Activated CD4-positive, alpha-beta T cell treated with anti-CD3 and anti-CD28 coated beads, Interleukin-2, amount 50 U/mL, for 24 hours (primary cell): ENCODE measurements at regions not wholly inside any gene's neighbourhood (a gene's known extent, or its start where the extent isn't known, plus 50 kb on each side); places are given as distances from the start of the nearest gene placed in this dataset.

Source experiments
- DNase-seq, 2 donors: peaks; one replicate each; pipeline ENCODE4 v3.0.0-alpha.2; 2020; ENCODE audit warnings: low read depth in 1 of 2, low spot score in 1 of 2

DNA sequence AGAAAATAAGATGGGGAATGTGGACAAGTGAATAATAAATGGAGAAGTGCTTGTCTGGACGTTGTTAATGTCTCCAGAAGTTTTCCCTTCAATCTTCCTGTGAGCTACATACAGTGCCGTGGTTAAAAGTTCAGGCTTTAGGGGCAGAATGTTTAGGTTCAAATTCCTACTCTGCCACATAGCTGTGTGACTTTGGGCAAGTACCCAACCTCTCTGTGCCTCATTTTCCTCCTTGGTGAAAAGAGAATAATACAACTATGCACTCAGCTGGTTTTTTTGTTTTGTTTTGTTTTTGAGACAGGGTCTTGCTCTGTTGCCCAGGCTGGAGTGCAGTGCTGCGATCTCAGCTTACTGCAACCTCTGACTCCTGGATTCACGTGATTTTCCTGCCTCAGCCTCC lies 143.5 kb downstream of the CHIC2 start:
- no peak for DNase-seq

DNA sequence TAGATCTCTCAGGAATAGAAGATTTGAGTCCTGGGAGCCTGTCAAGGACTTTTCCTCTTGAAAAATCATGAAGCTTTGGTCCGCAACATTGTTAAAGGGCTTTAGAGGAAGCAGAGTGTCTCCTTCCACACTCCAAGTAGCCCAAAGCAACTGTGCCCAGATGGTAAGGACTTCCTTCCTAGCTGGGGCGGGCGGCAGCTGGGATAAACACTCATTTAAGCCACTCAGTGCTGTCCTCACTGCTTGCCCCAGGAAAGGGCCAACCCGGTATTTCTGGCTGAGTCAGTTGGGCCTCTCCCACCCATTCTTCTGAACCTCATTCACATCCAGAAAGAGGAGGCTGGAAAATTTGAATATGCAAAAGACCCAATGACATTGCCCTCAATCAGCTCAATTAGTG lies 144.3 kb downstream of the CHIC2 start:
- DNase-seq = no peak

DNA sequence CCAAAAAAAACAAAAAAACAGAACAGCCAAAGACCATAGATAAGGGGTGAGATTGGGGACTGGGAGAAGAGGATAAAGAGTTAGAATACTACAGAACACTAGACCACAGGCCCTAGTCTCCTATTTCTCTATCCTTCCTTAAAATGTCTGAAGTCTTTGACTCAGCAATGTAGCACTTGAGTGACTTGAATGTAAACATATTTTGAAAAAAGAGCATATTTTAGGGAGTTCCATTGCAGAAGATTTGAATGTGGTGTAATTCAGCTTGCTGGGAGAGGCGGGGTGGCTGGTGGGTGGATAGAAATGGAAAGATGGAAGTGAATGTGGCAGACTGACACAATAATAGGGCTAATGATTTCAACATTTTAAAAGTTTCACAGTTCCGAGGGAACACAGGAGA lies 144.9 kb downstream of the CHIC2 start:
- DNase-seq = no peak

DNA sequence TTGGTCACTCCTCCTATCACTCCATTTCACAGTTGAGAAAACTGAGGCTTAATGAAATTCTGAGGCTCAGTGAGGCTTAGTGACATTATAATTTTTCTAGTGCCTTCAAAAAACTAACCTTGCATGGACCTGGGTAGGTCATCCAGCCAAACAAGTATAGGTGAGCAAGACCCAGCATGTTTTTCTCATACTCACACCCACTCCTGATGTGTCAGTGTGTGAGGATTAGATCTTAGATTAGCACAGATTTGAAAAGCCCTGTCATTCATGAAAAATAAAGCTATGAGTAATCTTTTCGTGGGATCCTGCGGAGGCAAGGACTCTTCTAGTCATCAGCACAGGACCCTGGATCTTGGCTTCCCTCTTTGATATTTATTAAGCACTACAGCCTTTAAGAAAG lies 146.7 kb downstream of the CHIC2 start:
- no peak for DNase-seq

DNA sequence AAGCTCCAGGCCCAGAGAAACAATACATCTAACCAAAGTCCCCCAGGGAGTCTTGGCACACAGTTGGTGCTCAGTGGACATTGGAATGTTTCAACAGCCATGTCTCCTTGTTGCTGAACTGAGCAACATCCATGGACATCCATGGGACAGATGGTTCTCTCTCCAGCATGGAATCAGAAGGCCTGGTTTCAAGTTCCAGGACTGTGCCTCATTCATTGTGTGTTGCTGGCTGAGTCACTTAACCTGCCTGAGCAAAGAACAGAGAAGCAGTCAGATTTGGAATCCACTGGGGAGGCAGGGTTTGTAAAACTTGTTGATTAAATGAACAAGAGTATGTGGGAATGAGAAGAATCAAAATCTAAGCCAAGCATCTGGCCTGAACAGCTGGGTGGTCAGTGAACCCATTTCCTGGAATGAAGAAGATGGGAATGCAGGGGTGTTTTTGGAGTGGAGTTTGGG lies 147.9 kb downstream of the CHIC2 start:
- DNase-seq = no peak

DNA sequence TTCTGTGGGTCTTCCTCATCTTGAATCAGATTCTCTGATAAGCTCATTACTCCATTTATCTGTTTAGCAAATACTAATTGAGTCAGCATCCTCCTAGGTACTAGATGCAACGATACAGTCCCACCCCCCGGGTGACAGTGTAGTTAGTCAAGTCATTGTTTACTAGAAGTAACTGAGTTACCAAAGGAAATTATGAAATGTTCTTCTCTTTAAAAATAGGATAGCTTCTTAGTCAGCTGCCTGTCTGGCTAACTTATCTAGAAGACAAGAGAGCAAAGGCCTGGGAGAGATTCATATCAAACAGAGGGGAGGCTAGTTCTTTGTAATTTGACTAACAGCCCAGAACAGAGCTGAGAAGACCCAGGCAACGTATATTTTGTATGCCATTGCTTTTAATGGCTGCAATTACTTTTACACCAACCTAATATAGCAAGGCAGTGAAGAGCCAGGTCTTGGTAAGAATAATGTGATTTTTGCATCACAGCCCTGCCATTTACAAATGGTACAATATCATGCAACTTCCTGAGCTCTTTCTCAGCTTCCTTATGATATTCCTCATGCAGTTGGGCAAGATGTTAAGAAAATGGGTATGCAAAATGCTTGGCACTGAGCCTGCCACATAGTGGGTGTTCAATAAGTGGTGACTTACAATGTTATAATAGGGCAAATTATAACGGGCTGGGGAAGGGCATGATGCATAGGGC lies 149.9 kb downstream of the CHIC2 start:
- DNase-seq = no peak

DNA sequence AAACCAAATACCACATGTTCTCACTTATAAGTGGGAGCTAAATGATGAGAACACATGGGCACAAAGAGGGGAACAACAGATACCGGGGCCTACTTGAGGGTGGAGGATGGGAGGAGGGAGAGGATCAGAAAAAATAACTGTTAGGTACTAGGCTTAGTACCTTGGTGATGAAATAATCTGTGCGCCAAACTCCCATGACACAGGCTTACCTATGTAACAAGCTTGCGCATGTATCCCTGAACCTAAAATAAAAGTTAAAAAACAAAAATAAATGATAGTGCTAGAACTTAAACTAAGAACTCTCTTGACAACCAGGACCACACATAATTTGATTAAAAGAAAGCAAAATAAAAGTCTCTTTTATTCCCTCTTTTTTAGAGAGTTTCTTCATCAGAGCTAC lies 150.6 kb downstream of the CHIC2 start:
- no peak for DNase-seq

DNA sequence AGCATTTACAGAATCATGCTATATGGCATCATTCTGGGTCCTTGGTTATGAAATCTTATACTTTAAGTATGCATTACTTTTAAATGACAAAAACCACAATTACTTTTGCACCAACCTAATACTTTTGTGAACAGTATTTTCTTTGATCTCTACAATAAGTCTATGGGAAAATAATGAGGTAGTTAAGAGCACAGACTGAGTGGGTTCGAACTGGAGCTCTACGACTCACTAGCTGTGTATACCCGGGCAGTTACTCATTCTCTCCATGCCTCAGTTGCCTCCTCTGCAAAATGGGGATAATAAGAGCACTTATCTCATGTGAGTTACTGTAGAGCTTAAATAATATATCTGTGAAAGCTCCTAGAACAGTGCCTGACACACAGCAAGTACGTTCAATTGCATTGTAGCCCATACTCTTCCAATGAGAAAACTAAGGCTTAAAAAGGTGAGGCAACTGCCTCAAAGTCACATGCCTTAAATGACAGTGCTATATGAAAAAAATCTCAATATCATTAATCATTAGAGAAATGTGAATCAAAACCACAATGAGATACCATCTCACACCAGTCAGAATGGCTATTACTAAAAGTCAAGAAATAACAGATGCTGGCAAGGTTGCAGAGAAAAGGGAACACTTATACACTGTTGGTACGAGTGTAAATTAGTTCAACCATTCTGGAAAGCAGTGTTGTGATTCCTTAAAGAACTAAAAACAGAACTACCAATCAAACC lies 151.5 kb downstream of the CHIC2 start:
- DNase-seq = no peak

DNA sequence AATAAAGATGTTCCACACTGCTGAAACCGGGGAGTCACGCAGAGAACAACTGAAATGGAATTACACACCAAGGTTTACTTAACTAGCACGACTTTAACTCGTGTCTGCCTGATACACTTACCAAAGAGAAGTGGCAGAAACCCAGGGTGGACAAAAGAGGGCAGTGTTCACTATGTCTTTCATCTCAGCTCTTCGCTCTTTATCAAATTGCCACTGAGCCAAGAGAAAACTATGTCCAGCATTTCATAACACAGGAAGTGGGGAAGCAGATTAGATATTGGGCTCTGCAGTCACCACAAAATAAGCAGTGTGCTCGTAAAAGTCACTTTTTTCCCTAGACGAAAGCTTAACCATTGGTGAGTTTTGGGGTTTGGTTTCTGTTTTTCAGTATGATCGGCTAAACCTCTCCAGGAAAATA lies 155.7 kb downstream of the CHIC2 start:
- no peak for DNase-seq

DNA sequence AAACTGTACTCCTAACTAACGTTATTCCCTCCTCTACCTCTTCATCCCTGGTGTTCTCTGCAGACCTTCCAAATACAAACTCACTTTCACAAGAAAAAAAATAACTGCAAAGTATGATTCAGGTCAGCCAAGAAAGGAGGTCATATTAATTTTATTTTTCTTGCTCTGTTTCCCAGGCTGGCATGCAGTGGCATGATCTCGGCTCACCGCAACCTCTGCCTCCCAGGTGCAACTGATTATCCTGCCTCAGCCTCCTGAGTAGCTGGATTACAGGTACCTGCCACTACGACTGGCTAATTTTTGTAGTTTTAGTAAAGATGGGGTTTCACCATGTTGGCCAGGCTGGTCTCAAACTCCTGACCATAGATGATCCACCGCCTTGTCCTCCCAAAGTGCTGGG lies 156.6 kb downstream of the CHIC2 start:
- DNase-seq = no peak

DNA sequence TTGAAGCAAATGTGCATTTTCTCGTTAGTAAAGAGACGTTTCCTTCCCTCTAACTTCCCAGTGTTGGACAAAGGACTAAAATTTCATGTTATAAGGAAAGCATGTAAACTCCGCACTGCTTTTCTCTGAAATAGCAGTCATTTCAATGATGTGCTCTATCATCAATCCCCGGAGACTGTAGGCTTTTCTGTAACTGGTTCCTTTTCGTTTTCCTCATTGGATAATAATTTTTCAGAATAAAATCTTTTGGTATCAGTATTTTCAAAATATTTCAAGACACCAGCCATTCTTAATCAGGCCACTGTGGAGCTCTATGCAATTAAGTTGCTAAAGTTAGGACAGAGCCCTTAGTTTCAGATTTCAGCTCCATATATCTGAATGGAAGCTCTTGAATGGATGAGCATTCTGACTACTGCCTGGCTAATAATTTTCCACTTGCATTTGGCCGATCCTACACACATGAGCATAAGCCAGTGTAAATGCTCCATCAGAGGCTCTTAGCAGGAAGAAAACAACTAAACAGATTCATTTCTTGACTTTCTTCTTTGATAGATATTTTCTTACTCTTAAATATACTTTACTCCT lies 157.7 kb downstream of the CHIC2 start:
- no peak for DNase-seq

DNA sequence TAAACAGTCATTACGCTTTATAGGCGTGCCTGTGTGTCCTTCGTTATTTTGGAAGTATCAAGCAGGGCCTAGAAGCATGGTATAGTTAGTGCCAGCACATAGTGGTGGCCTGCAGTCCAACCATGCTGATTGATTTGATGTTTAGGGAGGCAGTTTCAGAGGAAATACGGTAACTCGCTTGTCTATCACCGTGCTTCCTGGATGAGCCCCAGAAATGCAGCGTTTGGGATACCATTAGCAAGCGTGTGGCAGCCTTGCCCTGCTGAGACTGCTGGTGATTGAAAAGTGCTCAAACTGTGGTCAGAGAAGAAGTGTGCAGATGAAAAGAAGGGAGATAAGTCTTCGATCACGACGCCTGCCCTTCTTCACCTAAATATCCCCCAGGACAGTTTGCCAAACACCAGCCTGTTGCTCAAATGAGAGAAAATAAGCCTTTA lies 158.4 kb downstream of the CHIC2 start:
- DNase-seq = no peak

DNA sequence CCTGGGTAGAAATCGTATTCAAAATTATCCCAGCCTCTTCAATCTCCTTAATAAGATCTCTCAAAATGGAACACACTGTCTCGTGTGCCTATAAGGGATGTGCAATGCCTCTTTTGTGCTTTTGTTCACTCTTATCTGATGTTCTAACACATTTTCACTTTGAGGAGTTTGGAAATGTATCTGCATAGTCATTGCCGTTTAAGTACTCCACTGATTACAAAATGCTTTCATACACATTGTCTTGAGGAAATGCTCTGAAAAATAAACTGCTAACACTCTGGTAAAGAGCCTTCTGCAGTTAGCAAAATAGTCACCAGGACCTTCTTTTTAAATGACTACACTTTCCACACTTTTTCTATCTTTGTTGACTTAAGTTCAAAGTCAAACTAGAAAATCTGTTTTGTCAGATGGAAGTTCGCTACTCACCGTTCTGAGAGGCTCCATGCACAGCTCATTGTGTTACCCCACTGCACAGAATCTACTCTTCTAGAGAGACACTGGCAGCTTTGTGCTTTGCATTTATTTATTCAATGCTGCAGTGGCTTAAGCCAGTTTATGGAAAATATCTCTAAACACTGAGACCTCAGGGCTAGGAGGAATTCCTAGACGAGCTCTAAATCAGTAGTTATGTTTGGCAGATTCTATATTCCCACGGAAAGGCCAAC lies 159.0 kb downstream of the CHIC2 start:
- DNase-seq = no peak

DNA sequence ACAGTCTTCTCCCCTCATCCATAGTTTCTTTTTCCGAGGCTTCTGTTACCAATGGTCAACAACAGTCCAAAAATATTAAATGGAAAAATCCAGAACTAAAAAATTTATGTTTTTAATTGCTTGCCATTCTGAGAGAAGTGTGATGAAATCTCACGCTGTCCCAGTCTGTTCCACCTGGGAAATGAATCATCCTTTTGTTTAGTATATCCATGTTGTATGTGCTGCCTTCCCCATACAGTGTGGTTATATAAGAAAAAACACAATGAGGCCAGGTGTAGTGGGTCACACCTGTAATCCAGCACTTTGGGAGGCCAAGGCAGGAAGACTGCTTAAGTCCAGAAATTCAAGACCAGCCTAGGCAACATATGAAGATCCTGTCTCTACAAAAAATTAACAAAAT lies 161.6 kb downstream of the CHIC2 start:
- no peak for DNase-seq

DNA sequence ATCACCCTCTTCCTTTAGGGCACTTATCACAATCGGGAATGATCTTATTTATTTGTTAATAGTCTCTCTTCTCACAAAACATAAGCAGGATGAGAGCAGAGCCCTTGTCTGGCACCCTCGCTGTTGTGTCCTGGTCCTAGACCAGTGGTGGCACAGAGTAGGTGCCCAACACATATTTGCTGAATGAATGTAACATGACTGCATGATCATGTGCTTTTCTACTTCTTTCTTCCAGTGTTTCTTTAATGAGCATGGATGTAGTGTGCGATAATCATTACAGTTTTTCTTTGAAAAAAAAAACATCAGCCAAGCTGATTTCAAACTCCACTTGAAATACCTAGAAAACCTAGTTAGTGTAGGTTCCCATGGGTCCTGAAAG lies 164.1 kb downstream of the CHIC2 start:
- no peak for DNase-seq

DNA sequence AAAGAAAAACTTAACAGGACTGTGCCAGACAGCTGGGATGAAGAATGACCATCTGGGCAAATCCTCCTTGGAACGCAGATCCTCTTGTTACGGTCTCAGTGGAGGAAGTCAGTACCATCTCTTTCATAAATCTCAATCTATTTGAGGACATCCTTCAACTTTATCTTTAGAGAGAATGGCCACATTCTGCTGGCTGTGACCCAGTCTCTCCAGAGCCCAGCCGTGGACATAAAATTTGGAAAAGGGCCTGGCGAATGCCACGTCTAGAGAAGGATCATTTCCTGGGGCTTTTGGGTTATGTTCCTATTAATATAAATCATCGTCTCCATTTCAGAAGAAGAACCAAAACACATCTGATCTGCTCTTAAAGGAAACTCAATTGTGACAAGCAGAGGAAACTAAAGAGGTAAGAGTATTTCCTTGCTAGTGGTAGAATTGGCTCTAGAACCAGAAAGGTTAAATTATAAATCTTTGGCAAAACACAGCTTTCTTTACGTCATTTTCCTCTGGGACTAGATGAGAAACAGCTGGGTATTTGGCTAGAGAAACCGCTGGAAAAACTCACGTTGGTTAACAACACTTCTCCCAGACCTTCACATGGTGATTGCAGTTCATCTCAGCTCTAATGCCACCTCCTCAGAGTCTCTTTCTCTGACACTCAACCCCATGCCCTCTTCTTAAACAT lies 164.7 kb downstream of the CHIC2 start:
- DNase-seq = no peak

DNA sequence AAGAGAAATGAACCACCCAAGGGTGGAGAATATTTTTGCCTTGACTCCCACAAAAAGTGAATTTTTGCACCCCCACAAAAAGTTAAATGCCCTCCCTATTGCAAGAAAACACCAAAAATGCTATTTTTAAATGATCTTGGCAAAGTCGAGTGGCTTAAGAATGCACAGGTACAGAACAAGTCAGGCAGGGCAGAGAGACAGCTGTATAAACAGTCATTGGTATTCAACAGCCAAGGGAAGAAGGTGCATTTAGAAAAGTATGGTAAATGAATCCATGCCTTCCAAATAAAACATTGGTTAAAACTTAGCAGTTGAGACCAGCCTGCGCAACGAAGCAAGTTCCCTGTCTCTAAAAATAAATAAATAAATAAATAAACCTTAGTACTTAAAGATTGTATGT lies 169.3 kb downstream of the CHIC2 start:
- no peak for DNase-seq

DNA sequence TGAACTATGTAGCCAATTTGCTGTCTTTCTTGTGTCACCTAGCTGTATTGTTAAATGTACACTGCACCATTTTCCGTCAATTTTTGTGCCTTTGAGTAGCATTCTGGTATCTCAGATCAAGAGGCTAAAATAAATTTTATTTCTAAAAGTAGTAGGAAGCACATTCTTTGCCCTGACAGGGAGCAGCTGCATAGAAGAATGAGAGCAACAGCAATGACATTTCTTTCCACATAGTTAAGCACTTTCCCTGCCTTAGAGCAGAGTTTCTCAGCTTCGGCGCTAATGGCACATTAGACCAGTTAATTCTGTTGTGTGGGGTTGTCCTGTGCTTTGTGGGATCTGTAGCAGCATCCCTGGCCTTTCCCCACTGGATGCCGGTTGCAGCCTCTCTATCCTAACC lies 173.9 kb downstream of the CHIC2 start:
- DNase-seq = no peak

DNA sequence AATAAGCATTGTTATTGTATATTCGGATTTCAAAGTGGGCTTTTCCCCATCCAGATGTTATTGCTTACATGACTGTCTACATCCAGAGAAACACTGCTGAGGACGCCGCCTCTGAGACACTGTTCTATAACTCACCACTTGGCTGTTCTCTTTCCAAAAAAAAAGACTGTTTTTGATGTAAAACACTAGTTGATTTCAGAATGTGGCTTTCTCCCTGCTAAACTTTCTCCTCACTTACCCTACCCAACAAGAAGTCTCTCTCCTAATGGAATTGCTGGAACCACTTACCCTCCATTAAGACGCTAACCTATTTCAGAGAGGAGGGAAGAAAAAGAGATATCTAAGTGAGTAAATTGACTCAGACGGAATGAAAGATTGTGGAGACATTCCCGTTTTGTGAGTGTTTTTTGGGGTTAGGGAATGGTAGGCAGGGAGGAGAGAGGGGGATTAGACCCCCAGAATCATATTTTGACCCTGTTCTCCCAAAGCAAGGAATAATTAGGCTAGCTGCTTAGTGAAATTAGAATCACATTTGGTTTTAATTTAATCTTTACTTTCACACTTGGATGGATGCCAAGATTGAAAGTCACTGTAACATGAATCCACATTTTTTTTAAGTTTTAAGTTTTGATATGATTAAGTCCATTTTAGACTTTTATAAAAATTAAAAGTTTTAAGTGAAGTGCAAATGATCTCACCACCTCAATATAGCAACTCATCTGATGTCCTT lies 174.9 kb downstream of the CHIC2 start:
- DNase-seq = no peak

DNA sequence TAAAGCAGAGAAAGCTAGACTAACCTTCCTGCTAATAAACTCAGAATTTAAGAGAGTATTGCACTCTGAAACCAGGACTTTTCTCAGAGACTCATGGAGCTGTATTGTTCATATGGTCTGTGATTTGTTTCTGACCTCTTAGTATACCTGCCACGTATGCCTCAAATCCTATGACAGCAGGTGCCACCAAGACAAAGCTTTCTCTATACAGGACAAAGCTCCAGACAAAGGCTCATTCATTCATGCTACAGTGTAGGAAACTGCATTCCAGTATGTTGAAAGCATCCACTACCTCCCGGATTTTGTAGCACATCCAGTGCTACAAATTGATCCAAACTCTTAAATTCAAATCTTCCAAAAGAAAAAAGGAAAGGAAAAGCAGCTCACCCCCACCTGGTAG lies 178.3 kb downstream of the CHIC2 start:
- no peak for DNase-seq

DNA sequence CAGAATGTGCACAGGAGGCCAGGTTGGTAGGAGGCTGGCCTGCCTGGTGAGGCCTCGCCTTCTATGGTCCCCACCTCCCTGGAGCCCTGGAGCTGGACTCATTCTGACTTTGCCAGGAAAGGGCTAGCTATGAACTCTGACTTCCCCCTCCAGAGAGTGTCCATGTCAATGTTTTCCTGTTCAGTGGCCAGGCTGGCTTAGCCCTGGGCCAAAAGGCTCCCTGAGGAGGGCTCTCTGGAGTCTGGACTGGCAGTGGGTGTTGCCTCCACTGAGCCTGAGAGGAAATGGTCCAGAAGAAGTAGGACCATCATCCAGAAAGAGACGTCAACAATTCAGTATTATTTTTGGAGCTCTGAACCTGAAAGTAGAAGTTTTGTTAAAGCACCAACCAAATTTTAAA lies 178.7 kb downstream of the CHIC2 start:
- DNase-seq = no peak
